ENCODE measurements at regions not wholly inside any gene's neighbourhood (a gene's known extent, or its start where the extent isn't known, plus 50 kb on each side); places are given as distances from the start of the nearest gene placed in this dataset.
A peak's percentile ranks its signal among the peaks of the same experiment; 100 is the strongest.
"Not testable (repeated sequence)": the region's sequence is repeated elsewhere in the genome, so short reads cannot be mapped to it uniquely, and the experiment has no call there.

DNA sequence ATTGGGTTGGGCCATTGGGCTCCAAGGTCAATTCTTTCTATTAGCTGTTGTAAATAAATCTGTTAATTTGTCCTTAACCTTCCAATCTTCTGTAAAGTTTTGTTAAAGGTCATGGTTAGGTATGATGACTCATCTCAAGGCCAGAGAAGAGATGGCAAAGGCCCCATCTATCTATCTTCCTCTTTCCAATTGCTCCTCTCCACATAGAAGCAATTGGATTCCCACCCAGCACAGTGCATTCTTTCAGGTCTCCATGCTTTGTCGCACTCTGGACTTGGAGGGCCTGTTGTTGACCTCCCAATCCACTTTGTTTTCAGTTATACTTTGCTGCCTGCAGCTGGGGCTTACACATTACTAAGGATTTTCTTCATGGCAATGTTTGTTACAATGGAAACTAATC, 118.5 kb downstream of the MFAP3L start:
- no peak for TF ChIP-seq POLR2A (IDR thresholded peaks at IDR 0.05; ENCODE audit: low read length)
- TF ChIP-seq GATA1 (IDR thresholded peaks at IDR 0.05; ENCODE audit: low read depth, low read length) = no peak
- DNase-seq = no peak

DNA sequence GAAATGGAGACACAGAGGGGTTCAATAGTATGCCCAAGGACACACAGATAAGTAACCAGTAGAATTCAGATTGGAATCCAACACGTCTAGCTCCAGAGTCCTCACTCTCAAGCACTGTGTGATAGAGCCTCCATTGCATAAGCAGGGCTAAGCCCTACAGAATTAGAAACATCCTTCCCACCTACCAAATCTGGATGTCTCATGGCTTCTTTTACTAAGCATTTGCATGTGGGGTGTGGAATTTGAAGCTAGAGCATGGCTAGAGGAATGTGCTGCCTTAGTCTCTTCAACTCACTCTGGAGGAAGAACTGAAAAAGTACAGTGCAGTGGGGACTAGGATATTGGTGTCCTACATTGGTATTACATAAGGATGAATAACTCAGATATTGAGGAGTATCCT, 119.4 kb downstream of the MFAP3L start:
- no peak for TF ChIP-seq GATA1 (IDR thresholded peaks at IDR 0.05; ENCODE audit: low read depth, low read length)
- TF ChIP-seq POLR2A (IDR thresholded peaks at IDR 0.05; ENCODE audit: low read length) = no peak
- no peak for DNase-seq

DNA sequence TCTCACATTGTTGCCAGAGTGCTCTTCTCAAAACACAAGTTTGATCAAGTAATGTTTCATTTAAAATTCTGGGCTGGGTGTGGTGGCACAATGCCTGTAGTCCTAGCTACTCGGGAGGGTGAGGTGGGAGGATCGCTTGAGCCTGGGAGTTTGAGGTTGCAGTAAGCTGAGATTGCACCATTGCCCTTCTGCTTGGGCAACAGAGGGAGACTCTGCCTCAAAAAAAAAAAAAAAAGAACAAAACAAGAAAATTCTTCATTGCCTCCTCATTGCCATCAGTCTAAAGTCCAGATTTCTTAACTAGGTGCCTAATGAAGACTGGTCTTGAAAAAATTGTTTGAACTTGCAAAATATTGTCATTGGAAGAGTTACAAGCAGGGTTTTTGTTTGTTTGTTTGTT, 120.1 kb downstream of the MFAP3L start:
- DNase-seq = no peak
- no peak for TF ChIP-seq GATA1 (IDR thresholded peaks at IDR 0.05; ENCODE audit: low read depth, low read length)

DNA sequence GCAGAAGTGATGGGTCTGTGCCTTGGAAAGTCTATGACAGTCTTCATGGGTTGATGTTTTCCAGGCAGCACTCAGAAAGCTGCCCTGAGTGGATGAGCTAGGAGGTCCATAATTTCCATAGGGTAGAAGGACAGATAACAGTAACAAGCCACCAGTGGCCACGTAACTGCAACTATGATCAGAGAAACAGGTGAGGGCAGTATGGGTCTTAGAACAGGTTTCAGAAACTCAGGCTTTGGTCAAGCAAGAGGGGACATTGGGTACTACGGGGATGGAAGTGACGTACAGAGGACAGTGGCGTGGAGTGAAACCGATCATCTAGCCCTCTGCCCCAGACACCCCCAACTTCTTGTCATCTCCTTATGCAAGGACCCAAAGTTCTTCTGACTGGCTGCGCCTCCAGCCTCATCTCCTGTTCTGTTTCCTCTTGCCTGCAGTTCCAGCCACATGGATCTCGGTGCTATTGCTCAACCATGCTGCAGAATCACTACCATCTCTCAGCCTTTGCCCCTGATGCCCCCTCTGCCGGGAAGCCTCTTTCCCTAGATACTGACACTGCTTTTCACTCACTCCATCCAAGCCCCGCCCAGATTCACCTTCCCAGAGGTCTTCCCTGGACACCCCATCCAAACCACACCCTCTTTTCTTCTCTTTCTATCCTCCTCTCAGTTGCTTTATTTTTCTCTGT, 123.4 kb downstream of the MFAP3L start:
- TF ChIP-seq POLR2A (IDR thresholded peaks at IDR 0.05; ENCODE audit: low read length) (no peak), GATA1 (IDR thresholded peaks at IDR 0.05; ENCODE audit: low read depth, low read length) (no peak)

DNA sequence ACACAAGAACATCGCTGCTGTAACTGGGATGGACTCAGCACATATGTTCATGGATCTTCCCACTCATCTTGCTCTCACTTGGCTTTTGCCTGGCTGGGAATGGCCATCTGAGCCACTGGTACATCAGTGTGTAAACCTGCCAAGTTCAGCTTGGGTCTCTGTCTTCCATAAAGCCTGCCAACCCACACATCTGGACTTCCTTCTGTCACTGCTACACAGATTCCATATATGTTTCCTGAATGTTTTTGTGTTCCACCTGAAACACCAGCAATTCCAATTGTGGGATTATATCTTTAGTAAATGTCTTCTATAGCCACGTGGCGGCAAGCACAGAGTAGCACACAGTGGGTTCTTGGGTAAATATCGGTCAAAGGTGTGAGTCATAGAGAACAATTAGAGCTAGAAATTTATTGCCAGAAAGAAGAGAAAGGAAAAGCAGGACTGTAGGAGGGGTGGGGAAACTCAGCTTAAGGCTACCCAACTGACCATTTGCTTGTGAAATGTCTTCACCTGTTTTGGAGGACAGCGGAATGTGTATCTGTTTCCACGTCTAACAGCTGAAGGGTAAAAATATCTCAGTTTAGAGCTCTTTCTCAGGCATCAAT, 125.9 kb downstream of the MFAP3L start:
- no peak for TF ChIP-seq GATA1 (IDR thresholded peaks at IDR 0.05; ENCODE audit: low read depth, low read length)
- no peak for TF ChIP-seq POLR2A (IDR thresholded peaks at IDR 0.05; ENCODE audit: low read length)
- no peak for DNase-seq

More for the DNA sequence above, 123.4 kb downstream of the MFAP3L start:
- DNase-seq = peak; percentile 32 to 45

DNA sequence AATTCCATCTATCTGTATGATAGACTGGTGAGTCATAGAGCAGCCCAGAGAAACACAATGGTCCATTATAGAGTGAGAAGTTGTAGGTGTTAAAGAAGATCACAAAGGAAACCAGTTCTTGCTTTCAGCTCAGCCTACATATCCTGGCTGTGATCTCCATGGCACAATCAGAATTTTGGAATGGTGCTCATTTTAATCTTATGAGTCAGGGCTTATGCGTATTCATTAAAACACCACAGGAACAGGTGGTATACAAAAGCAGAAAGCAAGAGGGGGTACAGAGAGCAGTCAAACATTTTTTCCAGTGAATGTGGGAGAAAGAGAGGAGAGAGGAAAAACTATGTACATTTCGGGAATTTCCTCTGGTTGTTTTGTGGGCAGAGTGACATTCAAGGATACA, 126.9 kb downstream of the MFAP3L start:
- no peak for DNase-seq
- TF ChIP-seq GATA1 (IDR thresholded peaks at IDR 0.05; ENCODE audit: low read depth, low read length) = no peak
- no peak for TF ChIP-seq POLR2A (IDR thresholded peaks at IDR 0.05; ENCODE audit: low read length)

DNA sequence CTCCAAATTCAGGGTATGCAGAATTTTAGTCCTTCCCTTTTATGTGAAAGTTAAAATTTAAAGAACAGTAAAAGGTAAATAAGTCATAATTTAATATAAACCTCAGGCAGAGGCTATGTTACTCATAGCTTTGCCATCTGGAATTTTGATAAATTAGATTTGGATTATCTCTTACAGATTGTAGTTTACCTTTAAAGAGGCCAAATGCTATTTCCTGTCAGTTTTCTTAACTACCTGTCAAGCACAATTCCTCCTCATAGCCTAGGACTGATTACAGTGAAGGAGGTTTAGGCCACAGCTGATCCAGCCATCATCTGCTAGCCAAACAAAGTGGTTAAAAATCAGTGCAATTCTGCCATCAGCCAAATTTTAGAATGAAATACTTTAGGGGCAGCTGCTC, 128.1 kb downstream of the MFAP3L start:
- TF ChIP-seq GATA1 (IDR thresholded peaks at IDR 0.05; ENCODE audit: low read depth, low read length) = no peak
- no peak for TF ChIP-seq POLR2A (IDR thresholded peaks at IDR 0.05; ENCODE audit: low read length)
- DNase-seq = no peak

DNA sequence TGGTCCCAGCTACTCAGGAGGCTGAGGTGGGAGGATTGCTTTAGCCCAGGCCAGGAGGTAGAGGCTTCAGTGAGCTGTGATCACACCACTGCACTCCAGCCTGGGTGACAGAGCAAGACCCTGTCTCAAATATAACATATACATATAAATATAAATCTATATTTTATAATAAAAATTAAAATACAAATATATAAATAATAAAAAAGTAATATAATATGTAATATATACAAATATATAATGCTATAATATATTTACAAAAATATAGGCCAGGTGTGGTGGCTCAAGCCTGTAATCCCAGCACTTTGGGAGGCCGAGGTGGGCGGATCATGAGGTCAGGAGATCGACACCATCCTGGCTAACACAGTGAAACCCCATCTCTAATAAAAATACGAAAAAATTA, 131.4 kb downstream of the MFAP3L start:
- DNase-seq = not testable (repeated sequence)

DNA sequence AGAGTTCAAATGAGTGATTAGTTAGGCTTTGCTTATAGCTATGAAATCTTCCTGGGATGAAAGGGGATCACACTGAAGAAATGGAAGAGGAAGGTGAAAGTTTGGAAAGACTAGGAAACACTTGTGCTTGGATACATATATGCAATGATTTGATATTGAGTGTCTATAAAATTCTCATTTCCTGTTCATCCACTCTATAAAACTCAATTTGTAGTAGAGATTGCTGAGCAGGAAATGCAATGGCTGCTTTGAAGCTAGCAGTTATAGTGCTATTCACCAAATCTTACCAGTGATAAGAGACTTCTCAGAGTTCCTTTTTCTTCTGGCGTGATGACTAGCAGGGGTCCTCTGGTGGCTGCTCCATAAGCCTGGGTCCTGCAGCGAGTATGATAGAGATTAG, 128.1 kb upstream of the HPF1 start:
- no peak for TF ChIP-seq POLR2A (IDR thresholded peaks at IDR 0.05; ENCODE audit: low read length)
- no peak for TF ChIP-seq GATA1 (IDR thresholded peaks at IDR 0.05; ENCODE audit: low read depth, low read length)
- no peak for DNase-seq

DNA sequence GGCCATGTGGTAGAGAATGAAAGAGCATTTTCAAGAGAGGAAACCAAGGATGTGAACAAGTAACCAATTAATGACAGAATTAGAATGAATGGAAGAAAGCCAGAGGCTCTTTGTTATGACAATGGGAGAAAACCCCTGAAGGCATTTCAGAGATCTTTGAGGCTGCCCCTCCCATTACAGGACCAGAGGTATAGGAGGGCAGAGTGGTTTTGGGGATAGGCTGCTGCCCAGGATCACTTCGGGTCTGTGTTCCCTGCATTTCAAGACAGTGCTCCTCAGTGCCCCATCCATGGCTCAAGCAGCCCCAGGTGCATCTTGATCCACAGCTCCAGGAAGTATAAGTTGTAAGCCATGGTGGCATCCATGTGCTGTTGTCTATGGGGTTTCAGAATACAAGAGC, 124.0 kb upstream of the HPF1 start:
- DNase-seq = no peak
- TF ChIP-seq GATA1 (IDR thresholded peaks at IDR 0.05; ENCODE audit: low read depth, low read length) (no peak), POLR2A (IDR thresholded peaks at IDR 0.05; ENCODE audit: low read length) (no peak)

DNA sequence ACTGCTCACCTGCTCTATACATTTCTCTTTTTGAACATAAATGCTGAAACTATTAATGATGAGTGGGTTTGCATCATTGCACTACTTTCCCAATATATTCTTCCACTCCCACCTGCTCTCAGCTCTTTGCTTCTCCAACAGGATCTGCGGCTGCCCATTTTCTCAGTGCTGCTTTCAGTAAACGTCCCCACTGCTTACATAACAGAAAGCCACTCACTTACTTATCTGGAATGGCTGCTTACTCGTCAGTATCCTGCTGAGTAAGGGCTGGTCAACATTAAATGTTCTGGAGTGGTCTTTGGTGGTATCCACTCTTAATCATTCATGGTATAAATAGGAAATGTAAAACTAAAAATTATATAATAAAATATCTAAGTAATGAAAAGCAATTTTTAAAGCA, 112.8 kb upstream of the HPF1 start:
- DNase-seq = no peak
- TF ChIP-seq POLR2A (IDR thresholded peaks at IDR 0.05; ENCODE audit: low read length) (no peak), GATA1 (IDR thresholded peaks at IDR 0.05; ENCODE audit: low read depth, low read length) (no peak)

DNA sequence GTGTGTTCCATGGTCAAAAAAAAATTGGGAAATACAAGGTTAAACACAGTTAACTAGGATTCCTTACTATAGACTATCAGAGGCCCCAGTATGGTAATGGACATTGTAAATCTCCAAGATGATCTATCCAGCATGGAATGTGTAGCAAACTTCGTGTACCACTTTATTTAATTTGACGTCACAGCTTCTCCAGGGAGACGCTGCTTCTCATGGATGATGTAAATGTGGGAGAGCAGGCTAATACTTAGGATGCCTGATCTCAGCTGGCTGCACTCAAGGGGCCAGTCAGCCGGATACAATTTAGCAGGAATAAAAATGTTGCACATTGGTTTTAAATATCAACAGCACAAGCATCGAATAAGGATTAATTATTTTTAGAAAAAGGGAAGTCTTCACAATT, 111.7 kb upstream of the HPF1 start:
- no peak for TF ChIP-seq POLR2A (IDR thresholded peaks at IDR 0.05; ENCODE audit: low read length)
- no peak for TF ChIP-seq GATA1 (IDR thresholded peaks at IDR 0.05; ENCODE audit: low read depth, low read length)
- DNase-seq = no peak

DNA sequence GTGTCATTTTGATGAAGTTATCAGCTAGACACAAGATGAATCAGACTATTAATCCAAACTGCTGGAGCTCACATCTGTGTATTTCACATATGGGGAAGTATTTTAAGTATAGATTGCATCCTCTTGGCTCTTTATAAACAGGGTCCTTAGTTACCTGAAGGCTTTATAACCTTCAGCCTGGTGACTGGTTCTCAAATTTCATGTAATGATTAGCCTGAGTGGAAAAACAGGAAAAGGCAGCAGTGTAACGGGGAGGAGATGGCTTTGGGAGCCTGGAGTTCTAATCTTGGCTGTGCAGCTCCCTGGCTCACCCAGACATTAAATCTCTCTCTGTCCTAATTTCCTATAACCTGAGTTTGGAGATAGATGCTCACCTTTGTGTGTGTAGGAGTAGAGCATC, 103.8 kb upstream of the HPF1 start:
- no peak for DNase-seq
- no peak for TF ChIP-seq GATA1 (IDR thresholded peaks at IDR 0.05; ENCODE audit: low read depth, low read length)
- TF ChIP-seq POLR2A (IDR thresholded peaks at IDR 0.05; ENCODE audit: low read length) = no peak

DNA sequence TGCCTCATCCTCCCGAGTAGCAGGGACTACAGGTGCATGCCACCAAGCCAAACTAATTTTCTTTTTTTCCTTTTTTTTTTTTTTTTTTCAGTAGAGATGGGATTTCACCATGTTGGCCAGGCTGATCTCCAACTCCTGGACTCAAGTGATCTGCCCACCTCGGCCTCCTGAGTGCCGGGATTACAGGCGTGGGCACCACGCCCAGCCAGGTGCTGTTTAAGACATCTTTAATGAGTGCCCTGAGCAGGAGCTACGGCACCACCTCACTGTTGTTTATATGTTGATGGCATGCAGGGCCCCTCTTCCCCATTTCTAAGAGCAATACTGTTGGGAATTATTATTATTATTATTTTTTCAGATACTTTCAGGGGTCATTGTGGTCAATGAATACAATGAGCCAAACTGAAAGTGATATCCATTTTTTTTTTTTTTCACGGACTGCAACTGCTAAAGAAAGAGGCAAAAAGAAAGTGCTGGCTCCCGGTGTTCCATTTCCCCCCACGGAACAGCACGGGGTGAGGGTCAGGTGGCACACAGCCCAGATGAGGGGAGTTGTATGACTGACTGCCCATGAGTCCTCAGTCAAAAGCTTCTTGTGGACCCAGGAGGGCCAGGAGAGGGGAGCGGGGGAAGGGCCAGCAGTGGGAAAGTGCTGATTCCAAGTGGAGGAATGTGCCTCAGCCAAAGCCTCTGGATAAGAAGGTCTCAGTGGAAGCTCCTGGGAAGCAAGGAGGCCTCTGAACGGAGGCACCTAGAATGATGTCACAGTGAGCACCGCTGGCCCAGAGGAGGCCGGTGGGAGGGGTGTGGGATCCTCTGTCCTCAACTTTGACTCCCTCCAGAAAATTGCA, 101.8 kb upstream of the HPF1 start:
- DNase-seq = no peak
- TF ChIP-seq POLR2A (IDR thresholded peaks at IDR 0.05; ENCODE audit: low read length) = no peak
- TF ChIP-seq GATA1 (IDR thresholded peaks at IDR 0.05; ENCODE audit: low read depth, low read length) = no peak

DNA sequence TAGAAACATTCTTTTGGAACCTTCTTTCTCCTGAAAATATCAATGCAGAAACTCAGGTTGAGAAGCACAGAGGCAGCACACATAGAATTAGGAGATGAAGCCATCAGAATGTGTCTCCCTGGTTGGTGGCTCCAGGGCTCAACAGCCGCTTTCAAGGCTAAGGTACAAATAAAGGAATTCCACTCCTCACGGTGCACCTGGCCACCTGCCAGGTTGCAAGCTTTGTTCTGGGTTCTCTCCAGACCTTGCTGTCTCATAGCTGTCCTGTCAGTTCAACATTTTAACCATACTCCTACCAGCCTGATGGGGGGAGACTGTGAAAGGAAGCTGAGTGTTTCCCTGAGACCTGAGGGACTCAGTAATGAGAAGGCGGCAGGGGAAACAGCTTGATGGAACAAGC, 96.3 kb upstream of the HPF1 start:
- no peak for TF ChIP-seq POLR2A (IDR thresholded peaks at IDR 0.05; ENCODE audit: low read length)
- no peak for TF ChIP-seq GATA1 (IDR thresholded peaks at IDR 0.05; ENCODE audit: low read depth, low read length)
- no peak for DNase-seq

Measured in erythroblast (primary cell).